WTC11 (cell line): ENCODE measurements at regions not wholly inside any gene's neighbourhood (a gene's known extent, or its start where the extent isn't known, plus 50 kb on each side); places are given as distances from the start of the nearest gene placed in this dataset.

ENCODE experiments used
- ATAC-seq: fragments of 200-7000 bp; cut with Tn5 transposase; 2 replicates; pipeline ENCODE4 v1.10.0; 2021; ENCODE audit warnings: mild to moderate bottlenecking, moderate library complexity
- CTCF ChIA-PET: fragments of 300-600 bp; sonication (Branson Sonifier 250); formaldehyde crosslinking; loops from one replicate; lab custom pipeline; 2021; ENCODE audit warnings: antibody characterized with exemption; lab: Charles Lee
- POLR2A ChIA-PET: fragments of 350-600 bp; sonication (Branson Sonifier 250); formaldehyde crosslinking; loops from one replicate; lab custom pipeline; 2021; ENCODE audit warnings: antibody characterized with exemption; lab: Charles Lee
- DNase-seq: peaks from one replicate; pipeline ENCODE4 v3.0.0; 2021; ENCODE audit warnings: low spot score
- H3K27ac Mint-ChIP-seq: 2 replicates; pipeline ENCODE4 v1.8.0; 2021; ENCODE audit warnings: mixed read lengths
- H3K27me3 Mint-ChIP-seq: 2 replicates; pipeline ENCODE4 v1.8.0; 2021; ENCODE audit warnings: low read depth, mild to moderate bottlenecking, moderate library complexity, mixed read lengths
- H3K36me3 Mint-ChIP-seq: 2 replicates; pipeline ENCODE4 v1.8.0; 2021; ENCODE audit warnings: mixed read lengths
- H3K4me1 Mint-ChIP-seq: 2 replicates; pipeline ENCODE4 v1.8.0; 2022; ENCODE audit warnings: mixed read lengths
- H3K4me3 Mint-ChIP-seq: 2 replicates; pipeline ENCODE4 v1.8.0; 2021; ENCODE audit warnings: mild to moderate bottlenecking, moderate library complexity, mixed read lengths
- H3K9me3 Mint-ChIP-seq: 2 replicates; pipeline ENCODE4 v1.8.0; 2021; ENCODE audit warnings: mixed read lengths
- E2F5 ChIP-seq: sonication (generic); formaldehyde crosslinking; IDR thresholded peaks from 2 replicates; pipeline ENCODE4 v1.8.1; 2022; ENCODE audit warnings: mild to moderate bottlenecking, moderate library complexity, missing genetic modification reagents
- ELF4 ChIP-seq: sonication (generic); formaldehyde crosslinking; IDR thresholded peaks from 2 replicates; pipeline ENCODE4 v1.8.1; 2022; ENCODE audit warnings: low read depth, mild to moderate bottlenecking, moderate library complexity, missing genetic modification reagents
- FOXJ3 ChIP-seq: sonication (generic); formaldehyde crosslinking; IDR thresholded peaks from 2 replicates; pipeline ENCODE4 v1.9.0; 2021; ENCODE audit warnings: missing genetic modification reagents, mild to moderate bottlenecking, borderline replicate concordance
- FOXK1 ChIP-seq: sonication (generic); formaldehyde crosslinking; IDR thresholded peaks from 2 replicates; pipeline ENCODE4 v1.8.0; 2022; ENCODE audit warnings: mild to moderate bottlenecking, moderate library complexity, missing genetic modification reagents
- GABPB1 ChIP-seq: sonication (generic); formaldehyde crosslinking; IDR thresholded peaks from 2 replicates; pipeline ENCODE4 v1.8.1; 2023; ENCODE audit warnings: mild to moderate bottlenecking, missing genetic modification reagents
- HMGA2 ChIP-seq: fragments of 250-450 bp; sonication (Bioruptor Pico); IDR thresholded peaks from 2 replicates; pipeline ENCODE4 v1.4.0; 2021; ENCODE audit warnings: mild to moderate bottlenecking, moderate library complexity
- NFYB ChIP-seq: sonication (generic); formaldehyde crosslinking; conservative IDR thresholded peaks from 2 replicates; pipeline ENCODE4 v1.8.0; 2022; ENCODE audit warnings: low read depth, missing genetic modification reagents
- ZNF512 ChIP-seq: sonication (generic); formaldehyde crosslinking; IDR thresholded peaks from 2 replicates; pipeline ENCODE4 v1.8.1; 2022; ENCODE audit warnings: missing genetic modification reagents, borderline replicate concordance
- TF ChIP-seq, protein P1 (sequence below): sonication (generic); formaldehyde crosslinking; IDR thresholded peaks from 2 replicates; pipeline ENCODE4 v1.8.1; 2023; ENCODE audit warnings: mild to moderate bottlenecking, missing genetic modification reagents

- ATAC-seq = no peak
- H3K27me3 Mint-ChIP-seq = no peaks in the 10 kb centered on the region
- no peak for DNase-seq
- peaks cover 13% of the 10 kb centered on the region for H3K4me1 Mint-ChIP-seq
- H3K4me3 Mint-ChIP-seq = no peak overlapping the region
- peaks cover 35% of the 10 kb centered on the region for H3K9me3 Mint-ChIP-seq
- no peak overlapping the region for H3K27ac Mint-ChIP-seq
- H3K36me3 Mint-ChIP-seq = peaks cover 10% of the 10 kb centered on the region
- no peak for TF ChIP-seq E2F5 (CRISPR knock-in tag)
- TF ChIP-seq FOXK1 = no peak
- no peak for TF ChIP-seq FOXJ3
- CTCF ChIA-PET = no interaction called here
- POLR2A ChIA-PET = no interaction called here
These were observed 284.2 kb downstream of the SV2B start for GRCh38 chr15:91384189-91384730.

DNA sequence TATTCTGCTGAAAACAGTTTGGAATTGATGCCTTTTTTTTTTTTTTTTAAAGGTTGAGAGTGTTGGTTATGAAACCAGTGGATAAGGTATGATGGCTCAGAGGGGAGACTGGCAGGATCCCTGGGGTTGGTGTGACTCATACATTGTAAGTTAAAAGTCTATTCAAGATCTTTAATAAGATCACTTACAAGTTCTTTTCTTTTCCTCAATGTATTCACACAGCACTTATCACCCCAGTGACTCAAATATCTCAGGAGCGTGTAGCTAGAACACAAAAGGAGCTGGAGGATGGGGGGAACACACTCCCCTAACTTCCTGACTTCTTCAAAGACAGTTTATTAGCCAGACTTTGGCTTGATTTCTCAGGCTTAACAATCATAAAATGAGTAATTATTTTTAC lies 285.3 kb downstream of the SV2B start:
- DNase-seq = no peak
- H3K27ac Mint-ChIP-seq = no peak overlapping the region
- H3K27me3 Mint-ChIP-seq = no peaks in the 10 kb centered on the region
- CTCF ChIA-PET = interaction anchor here (1.4 kb wide), 1 partner anchor 138 kb away, joined by 3 read pairs; no protein-coding TSS in a partner anchor
- H3K4me1 Mint-ChIP-seq = peaks cover 13% of the 10 kb centered on the region
- H3K36me3 Mint-ChIP-seq = peaks cover 8% of the 10 kb centered on the region
- peaks cover 24% of the 10 kb centered on the region for H3K9me3 Mint-ChIP-seq
- no peak for TF ChIP-seq ZNF512
- H3K4me3 Mint-ChIP-seq = no peak overlapping the region
- peak; percentile 26; the same call in 1 of the 2 replicates for ATAC-seq
- POLR2A ChIA-PET = no interaction called here

DNA sequence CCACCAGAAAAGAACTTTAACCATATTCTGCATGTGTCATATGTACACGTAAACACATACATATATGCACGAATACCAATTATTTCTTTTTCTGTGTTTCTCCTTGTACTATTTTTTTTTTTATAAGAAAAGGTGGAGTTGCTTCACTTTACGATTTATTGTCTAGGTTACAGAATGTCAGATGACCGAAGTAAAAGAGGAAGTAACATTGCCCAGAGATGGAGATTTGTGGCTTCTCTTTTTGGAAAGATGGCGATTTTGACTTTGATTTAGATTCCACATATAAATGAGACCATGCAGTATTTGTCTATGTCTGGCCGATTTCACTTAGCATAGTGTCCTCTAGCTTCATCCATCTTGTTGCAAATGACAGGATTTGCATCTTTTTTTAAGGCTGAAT lies 293.1 kb downstream of the SV2B start:
- H3K4me3 Mint-ChIP-seq = no peak overlapping the region
- POLR2A ChIA-PET = no interaction called here
- no peaks in the 10 kb centered on the region for H3K36me3 Mint-ChIP-seq
- ATAC-seq (no peak), DNase-seq (no peak)
- H3K27me3 Mint-ChIP-seq = no peaks in the 10 kb centered on the region
- TF ChIP-seq GABPB1 (CRISPR knock-in tag) (no peak), ELF4 (CRISPR knock-in tag) (no peak), E2F5 (CRISPR knock-in tag) (no peak)
- H3K27ac Mint-ChIP-seq = no peak overlapping the region
- CTCF ChIA-PET = no interaction called here
- H3K9me3 Mint-ChIP-seq = peaks cover 9% of the 10 kb centered on the region
- no peaks in the 10 kb centered on the region for H3K4me1 Mint-ChIP-seq

DNA sequence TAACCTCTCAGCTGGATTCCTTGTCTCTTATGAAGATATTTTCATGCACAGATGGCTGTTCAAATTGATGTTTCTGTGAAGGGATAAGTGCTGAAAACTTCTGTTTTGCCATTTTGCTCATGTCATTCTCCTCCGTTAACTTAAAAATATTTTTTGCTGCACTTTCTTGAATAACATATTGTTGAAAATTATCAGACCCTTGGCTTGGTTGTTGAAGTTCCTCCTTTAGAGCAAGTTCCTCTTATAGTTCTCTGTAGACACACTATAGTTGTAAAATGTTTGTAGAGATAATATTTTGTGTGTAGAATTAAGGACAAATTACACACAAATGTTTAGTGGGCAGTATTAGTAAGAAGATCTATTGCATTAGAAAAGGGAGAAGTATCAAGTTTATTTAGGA lies 300.4 kb downstream of the SV2B start:
- Mint-ChIP-seq H3K4me1 (no peaks in the 10 kb centered on the region), H3K27ac (no peak overlapping the region), H3K27me3 (no peaks in the 10 kb centered on the region), H3K4me3 (no peak overlapping the region), H3K9me3 (no peaks in the 10 kb centered on the region), H3K36me3 (no peaks in the 10 kb centered on the region)
- ATAC-seq (no peak), DNase-seq (no peak)
- POLR2A ChIA-PET = no interaction called here
- no peak for TF ChIP-seq NFYB (CRISPR knock-in tag)
- TF ChIP-seq, protein P1, sequence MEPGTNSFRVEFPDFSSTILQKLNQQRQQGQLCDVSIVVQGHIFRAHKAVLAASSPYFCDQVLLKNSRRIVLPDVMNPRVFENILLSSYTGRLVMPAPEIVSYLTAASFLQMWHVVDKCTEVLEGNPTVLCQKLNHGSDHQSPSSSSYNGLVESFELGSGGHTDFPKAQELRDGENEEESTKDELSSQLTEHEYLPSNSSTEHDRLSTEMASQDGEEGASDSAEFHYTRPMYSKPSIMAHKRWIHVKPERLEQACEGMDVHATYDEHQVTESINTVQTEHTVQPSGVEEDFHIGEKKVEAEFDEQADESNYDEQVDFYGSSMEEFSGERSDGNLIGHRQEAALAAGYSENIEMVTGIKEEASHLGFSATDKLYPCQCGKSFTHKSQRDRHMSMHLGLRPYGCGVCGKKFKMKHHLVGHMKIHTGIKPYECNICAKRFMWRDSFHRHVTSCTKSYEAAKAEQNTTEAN (CRISPR knock-in tag) = no peak
- CTCF ChIA-PET = no interaction called here

DNA sequence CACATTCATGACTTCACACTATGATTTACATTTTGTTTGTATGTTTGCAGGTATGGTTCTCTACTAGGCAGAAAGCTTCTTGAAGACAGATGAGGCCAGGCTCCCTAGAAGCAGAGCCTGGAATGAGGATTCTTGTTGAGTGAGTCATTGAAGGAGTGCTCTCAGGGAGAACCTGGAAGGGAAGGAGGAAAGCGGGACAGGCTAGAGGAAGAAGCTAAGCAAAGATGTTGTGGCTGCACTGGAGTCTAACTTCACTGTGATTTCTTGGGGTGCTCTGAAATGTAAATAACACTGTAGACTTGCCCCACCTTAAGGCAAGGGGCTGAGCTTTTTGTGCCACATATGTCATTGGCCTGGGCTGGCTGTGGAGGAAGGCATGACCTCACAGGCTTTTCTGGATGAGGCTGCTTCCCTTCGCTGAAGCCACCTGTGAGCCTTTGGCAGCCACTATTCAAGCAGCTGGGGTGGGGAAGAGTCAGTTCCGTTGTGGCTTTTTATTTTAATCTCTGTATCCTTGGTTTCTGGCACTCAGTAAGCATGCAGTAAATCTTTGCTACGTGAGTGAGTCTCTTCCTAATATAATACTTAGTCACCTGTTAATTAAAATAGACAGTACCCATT lies 307.3 kb downstream of the SV2B start:
- no peak for DNase-seq
- no peak for TF ChIP-seq HMGA2
- TF ChIP-seq, all 79 proteins: peak for 0
- Mint-ChIP-seq H3K27me3 (no peaks in the 10 kb centered on the region), H3K9me3 (no peaks in the 10 kb centered on the region), H3K4me3 (no peak overlapping the region), H3K4me1 (peaks cover 4% of the 10 kb centered on the region; the same call in 1 of the 2 replicates), H3K36me3 (no peaks in the 10 kb centered on the region), H3K27ac (no peak overlapping the region)
- POLR2A ChIA-PET = no interaction called here
- CTCF ChIA-PET = no interaction called here
- ATAC-seq = peak; percentile 59; the same call in 1 of the 2 replicates
